ENCODE measurements at regions not wholly inside any gene's neighbourhood (a gene's known extent, or its start where the extent isn't known, plus 50 kb on each side); places are given as distances from the start of the nearest gene placed in this dataset.

DNA sequence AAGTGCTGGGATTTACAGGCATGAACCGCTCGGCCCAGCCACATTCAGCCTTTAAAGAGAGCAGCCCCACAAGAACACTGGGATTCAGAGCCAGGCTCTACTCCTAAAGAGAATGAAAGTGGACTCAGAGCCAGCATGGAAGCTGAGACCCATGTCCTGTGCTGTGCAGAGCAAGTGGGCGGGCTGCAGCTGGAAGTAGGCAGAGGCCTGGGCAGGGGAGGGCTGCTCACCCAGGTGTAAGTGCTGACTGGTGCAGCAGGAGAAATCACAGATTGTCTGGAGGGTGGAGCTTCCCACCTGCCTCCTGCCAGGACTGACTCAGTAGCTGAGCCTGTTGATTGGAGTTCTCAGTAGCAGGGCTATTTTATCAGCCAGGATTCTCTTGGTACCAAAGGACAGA is 178.7 kb downstream of the KATNIP start:
- H3K27me3 ChIP-seq (ENCODE audit: low read depth), result no peaks in the 10 kb centered on the region
- peaks cover 28% of the 10 kb centered on the region for H3K4me1 ChIP-seq
- no peaks in the 10 kb centered on the region for H3K9me3 ChIP-seq (replicated peaks)
- intact Hi-C loops (cut with micrococcal nuclease), result no loop called here
- H3K36me3 ChIP-seq, result peaks cover 28% of the 10 kb centered on the region
- no peak for DNase-seq
- TF ChIP-seq, protein P1, sequence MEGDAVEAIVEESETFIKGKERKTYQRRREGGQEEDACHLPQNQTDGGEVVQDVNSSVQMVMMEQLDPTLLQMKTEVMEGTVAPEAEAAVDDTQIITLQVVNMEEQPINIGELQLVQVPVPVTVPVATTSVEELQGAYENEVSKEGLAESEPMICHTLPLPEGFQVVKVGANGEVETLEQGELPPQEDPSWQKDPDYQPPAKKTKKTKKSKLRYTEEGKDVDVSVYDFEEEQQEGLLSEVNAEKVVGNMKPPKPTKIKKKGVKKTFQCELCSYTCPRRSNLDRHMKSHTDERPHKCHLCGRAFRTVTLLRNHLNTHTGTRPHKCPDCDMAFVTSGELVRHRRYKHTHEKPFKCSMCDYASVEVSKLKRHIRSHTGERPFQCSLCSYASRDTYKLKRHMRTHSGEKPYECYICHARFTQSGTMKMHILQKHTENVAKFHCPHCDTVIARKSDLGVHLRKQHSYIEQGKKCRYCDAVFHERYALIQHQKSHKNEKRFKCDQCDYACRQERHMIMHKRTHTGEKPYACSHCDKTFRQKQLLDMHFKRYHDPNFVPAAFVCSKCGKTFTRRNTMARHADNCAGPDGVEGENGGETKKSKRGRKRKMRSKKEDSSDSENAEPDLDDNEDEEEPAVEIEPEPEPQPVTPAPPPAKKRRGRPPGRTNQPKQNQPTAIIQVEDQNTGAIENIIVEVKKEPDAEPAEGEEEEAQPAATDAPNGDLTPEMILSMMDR (IDR thresholded peaks at IDR 0.05; ENCODE audit: borderline replicate concordance), result no peak
- H3K27ac ChIP-seq (replicated peaks), result no peak overlapping the region
- H3K4me3 ChIP-seq, result no peak overlapping the region

DNA sequence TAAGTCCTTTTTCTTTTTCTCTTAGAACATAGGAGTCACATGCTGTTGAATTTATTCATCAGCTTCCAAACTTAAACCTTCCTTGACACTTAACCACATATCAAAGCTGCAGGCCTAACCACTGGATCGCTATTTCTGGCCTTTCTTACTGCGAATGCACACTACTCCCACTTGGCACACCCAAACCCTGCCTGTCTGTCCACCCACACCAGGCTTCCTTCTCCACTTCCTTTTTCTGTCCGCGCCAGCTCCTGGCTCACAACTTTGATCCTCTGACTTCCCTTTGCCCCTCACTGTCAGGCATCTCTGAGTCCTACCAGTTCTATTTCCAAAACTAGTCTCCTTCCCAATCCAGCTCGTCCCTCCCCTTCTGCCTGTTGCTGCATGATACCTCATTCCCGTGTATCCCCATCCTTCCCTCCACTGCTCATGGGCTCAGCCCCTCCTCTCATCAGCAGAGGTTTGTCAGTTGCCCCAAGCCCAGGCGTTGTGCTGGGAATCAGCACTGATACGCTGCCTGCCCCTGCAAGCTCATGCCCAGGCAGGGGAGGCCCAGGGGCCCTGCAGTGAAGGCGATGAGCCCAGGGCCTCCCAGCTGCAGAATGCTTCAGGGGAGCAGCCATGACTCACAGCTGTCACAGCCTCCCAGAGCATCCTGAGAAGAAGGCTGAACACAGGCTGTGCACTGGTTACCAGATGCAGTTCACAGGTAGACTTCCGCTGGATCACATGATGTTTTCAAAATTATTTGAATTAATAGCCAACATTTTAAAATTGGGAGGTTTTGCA is 179.8 kb downstream of the KATNIP start:
- Histone ChIP-seq H3K4me1 (peaks cover 18% of the 10 kb centered on the region), H3K27me3 (ENCODE audit: low read depth) (no peaks in the 10 kb centered on the region), H3K27ac (replicated peaks) (no peak overlapping the region), H3K36me3 (peaks cover 28% of the 10 kb centered on the region), H3K4me3 (no peak overlapping the region), H3K9me3 (replicated peaks) (no peaks in the 10 kb centered on the region)
- DNase-seq, result no peak
- intact Hi-C loops (cut with micrococcal nuclease), result no loop called here
- TF ChIP-seq, protein P1 (IDR thresholded peaks at IDR 0.05; ENCODE audit: borderline replicate concordance), result no peak

DNA sequence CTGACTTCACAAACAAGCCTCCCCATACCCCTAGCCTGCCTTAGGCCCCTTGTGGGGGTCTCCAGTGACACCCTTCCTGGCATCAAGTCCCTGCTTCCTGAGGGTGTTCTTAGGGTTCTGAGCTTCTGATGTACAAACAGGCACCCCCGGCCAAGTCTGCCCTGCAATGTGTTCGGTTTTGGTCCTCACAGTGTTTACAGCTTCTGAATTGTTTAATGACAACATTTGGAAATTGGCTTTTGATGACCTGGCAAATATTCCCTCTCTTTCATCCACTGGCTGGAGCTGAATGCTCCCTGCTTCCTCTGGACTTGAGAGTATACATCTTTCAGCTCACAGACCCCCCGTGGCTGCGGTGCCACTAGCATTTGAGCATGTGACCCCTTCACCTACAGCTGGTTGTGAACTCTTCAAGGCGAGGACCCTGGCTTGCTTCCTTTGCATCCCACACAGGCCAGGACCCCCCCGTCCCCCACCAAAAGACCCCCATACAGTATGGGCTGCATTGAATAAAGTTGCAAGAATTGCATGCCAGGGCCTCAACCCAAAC is 180.8 kb downstream of the KATNIP start:
- peaks cover 12% of the 10 kb centered on the region for H3K4me1 ChIP-seq
- H3K4me3 ChIP-seq, result no peak overlapping the region
- peaks cover 21% of the 10 kb centered on the region for H3K36me3 ChIP-seq
- no peaks in the 10 kb centered on the region for H3K27me3 ChIP-seq (ENCODE audit: low read depth)
- no peak for DNase-seq
- intact Hi-C loops (cut with micrococcal nuclease), result no loop called here
- H3K9me3 ChIP-seq (replicated peaks), result no peaks in the 10 kb centered on the region
- TF ChIP-seq, protein P1 (IDR thresholded peaks at IDR 0.05; ENCODE audit: borderline replicate concordance), result no peak
- no peak overlapping the region for H3K27ac ChIP-seq (replicated peaks)

DNA sequence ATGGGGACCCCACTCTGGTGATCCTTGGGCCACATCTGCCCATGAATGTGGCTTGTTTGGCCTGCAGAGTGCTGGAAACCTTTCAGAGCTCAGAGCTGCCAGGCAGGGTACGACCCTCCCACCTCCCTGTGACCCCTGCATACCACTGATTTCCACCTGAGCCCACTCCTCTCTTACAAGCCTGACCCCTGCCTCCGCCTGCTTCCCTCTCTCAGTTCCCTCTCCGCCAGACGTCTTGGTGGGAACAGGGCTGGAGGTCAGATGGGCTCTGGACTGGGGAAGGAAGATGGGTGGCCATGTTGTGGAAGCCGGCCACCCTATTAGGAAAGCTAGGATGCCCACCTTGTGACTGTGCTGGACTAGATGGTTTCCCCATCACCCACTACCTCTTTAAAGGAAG is 185.1 kb downstream of the KATNIP start:
- TF ChIP-seq, protein P1 (IDR thresholded peaks at IDR 0.05; ENCODE audit: borderline replicate concordance), result no peak
- DNase-seq, result no peak
- no peak overlapping the region for H3K27ac ChIP-seq (replicated peaks)
- peaks cover 4% of the 10 kb centered on the region for H3K36me3 ChIP-seq
- H3K4me3 ChIP-seq, result no peak overlapping the region
- H3K27me3 ChIP-seq (ENCODE audit: low read depth), result no peaks in the 10 kb centered on the region
- no peaks in the 10 kb centered on the region for H3K9me3 ChIP-seq (replicated peaks)
- no peaks in the 10 kb centered on the region for H3K4me1 ChIP-seq
- intact Hi-C loops (cut with micrococcal nuclease), result no loop called here

DNA sequence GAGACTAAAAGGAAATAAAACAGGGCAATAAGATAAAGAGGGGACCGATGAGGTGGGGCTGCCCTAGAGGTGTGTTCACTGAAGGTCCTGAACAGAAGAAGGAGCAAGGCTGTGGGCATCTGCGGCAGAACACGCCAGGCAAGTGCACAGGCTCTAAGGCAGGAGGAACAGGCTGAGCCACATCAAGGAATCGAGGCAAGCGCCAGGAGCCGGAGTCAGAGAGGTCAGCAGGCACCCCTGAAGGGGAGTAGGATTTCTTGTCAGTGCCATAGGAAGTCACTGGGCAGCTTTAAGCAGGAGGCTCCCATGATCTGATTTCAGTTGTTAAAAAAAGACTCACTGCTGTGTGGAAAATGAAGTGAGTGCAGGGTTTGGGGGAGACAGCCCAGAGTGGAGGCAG is 186.5 kb downstream of the KATNIP start:
- intact Hi-C loops (cut with micrococcal nuclease), result no loop called here
- DNase-seq, result no peak
- Histone ChIP-seq H3K27me3 (ENCODE audit: low read depth) (no peaks in the 10 kb centered on the region), H3K4me1 (no peaks in the 10 kb centered on the region), H3K4me3 (no peak overlapping the region), H3K27ac (replicated peaks) (no peak overlapping the region), H3K36me3 (peaks cover 18% of the 10 kb centered on the region), H3K9me3 (replicated peaks) (no peaks in the 10 kb centered on the region)
- TF ChIP-seq, protein P1 (IDR thresholded peaks at IDR 0.05; ENCODE audit: borderline replicate concordance), result no peak
